HG03460 (cell line): ENCODE measurements at regions not wholly inside any gene's neighbourhood (a gene's known extent, or its start where the extent isn't known, plus 50 kb on each side); places are given as distances from the start of the nearest gene placed in this dataset.
"Not testable (repeated sequence)": the region's sequence is repeated elsewhere in the genome, so short reads cannot be mapped to it uniquely, and the experiment has no call there.

Experiments used
- ATAC-seq: cut with Tn5 transposase; IDR thresholded peaks from one replicate; pipeline ENCODE4 v1.9.1; 2021; ENCODE audit not compliant: unreplicated experiment

GRCh38 chr2:209261366-209262053 is 162.3 kb upstream of the MAP2 start:
- not testable (repeated sequence) for ATAC-seq

- ATAC-seq, result no peak
Measured at GRCh38 chr2:209269024-209269423, 154.8 kb upstream of the MAP2 start.

DNA sequence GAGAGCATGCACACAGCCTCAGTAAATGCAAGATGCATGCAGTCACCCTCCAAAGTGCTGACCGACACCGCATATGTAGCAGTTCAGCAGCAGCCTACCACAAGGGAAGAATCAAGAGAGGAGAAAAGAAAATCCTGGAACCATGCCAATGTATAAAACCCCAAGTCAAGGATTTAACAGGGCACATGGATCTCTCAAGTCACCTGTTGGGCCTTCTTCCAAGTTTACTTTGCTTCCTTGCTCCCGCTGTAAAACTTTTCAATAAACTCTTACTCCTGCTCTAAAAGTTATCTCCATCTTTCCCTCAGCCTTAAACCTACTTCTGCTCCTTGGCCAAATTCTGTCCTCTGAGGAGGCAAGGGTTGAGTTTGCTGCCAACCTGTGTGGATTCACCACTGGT is 147.8 kb upstream of the MAP2 start:
- ATAC-seq, result no peak

DNA sequence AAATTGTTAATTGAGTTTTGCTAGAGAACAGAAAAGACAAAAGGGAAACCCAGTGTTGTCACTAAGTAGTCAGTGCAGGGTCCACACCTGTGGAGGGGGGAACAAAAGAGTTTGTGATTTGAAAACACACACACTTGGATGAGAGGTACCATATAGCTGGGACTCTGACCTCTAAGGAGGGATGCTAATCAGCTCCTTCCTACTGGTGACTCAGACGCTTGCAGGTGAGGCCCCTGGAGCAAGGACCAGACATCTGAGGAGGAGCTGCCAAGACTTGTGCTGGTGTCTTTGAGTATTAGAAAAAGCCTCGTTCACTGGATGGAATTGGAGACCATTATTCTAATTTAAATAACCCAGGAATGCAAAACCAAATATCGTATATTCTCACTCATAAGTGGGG is 146.4 kb upstream of the MAP2 start:
- no peak for ATAC-seq

DNA sequence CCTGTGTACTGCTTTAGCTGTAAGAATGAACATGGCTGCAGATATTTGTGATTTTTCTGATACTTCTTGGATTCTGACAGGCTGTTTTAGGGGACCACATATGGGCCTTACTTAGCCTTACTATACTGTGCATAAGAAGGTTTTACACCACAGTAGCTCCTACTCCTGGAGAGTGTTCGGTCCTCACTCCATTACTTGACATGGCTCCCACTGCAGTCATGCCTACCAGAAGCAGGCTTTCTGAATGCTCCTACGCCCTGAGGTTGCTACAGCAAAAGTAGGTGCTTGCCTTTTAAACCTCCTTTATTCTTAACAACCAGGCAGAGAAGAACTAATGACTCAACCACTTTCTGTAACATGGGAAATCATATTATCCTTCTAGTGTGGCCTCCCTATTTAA is 125.2 kb upstream of the MAP2 start:
- ATAC-seq, result no peak

DNA sequence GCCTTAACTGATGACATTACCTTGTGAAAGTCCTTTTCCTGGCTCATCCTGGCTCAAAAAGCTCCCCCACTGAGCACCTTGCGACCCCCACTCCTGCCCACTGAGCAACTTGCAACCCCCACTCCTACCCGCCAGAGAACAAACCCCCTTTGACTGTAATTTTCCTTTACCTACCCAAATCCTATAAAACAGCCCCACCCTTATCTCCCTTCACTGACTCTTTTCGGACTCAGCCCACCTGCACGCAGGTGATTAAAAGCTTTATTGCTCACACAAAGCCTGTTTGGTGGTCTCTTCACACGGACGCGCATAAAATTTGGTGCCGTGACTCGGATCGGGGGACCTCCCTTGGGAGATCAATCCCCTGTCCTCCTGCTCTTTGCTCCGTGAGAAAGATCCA is 124.4 kb upstream of the MAP2 start:
- ATAC-seq, result not testable (repeated sequence)

- not testable (repeated sequence) for ATAC-seq
Measured at GRCh38 chr2:209300766-209301165, 123.1 kb upstream of the MAP2 start.

DNA sequence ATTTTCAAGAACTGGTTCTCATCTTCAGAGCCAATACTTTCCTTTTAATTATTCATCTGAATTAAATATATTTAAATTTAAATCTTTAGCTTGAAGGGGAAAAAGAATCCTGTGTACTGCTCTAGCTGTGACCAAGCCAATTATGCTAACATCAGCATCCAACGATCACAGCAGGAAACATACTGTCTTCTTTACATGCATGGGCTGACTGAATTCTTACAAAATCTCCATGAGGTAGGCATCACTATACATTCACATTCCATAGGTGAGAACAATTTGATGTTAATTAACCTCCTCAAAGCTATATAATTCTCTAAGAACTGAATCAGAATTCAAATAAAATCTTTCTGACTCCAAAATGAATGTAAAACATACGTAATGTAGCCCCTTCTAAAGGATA is 118.8 kb upstream of the MAP2 start:
- no peak for ATAC-seq

DNA sequence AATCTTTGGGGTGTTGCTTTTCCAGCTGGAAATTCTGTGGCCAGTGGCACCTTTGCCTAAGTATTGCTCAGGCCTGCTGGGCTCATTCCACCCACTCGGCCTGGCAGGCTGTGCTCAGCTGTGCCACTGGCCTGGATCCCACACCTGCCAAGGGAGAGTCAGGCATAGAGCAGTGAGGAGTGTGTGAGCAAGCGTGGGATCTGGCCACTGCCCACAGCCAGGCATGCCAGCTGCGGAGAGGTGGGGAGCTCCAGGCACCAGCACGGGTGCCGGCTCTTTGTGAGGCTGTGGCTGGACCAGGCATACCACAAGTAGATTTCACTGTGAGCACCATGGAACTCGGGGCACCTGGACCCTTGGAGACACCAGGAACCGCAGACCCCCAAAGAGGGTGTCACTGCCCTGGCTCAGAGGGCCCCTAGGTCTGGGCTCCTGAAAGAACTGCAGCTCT is 118.1 kb upstream of the MAP2 start:
- ATAC-seq, result no peak

GRCh38 chr2:209307161-209308001 is 116.5 kb upstream of the MAP2 start:
- ATAC-seq, result no peak

DNA sequence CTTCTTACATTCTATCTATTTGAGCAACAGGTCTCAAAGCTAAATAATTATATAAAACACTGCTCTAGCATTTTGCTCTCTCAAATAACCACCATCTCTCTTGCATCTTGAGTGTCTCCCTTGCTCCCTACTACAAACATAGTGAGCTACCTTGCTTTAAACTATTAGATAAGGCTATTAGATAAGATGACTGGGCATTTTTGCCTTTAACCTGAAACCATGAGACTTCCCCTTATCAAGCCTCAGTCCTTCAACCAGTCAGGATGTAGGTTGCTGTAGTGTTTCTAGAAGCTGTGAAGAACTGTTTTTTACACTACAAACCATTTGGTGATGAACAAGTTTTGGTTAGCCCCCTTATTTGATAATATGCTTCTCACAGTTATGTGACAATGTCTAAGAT is 115.4 kb upstream of the MAP2 start:
- ATAC-seq, result no peak

- no peak for ATAC-seq
Measured at GRCh38 chr2:209311948-209312347, 111.9 kb upstream of the MAP2 start.

DNA sequence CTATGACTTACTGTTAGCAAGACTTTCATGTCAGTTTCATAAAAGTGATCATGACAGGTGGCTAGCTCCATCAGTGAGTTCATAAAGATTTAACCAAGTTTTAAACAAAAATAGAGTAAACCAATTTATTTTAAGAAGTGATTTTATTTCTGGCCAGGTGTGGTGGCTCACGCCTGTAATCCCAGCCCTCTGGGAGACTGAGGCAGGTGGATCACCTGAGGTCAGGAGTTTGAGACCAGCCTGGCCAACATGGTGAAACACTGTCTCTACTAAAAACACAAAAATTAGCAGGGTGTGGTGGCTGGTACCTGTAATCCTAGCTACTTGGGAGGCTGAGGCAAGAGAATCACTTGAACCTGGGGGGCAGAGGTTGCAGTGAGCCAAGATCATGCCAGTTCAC is 111.4 kb upstream of the MAP2 start:
- ATAC-seq, result not testable (repeated sequence)

- no peak for ATAC-seq
Measured at GRCh38 chr2:209314653-209315052, 109.2 kb upstream of the MAP2 start.

GRCh38 chr2:209316141-209316540 is 107.7 kb upstream of the MAP2 start:
- ATAC-seq, result no peak

- no peak for ATAC-seq
Measured at GRCh38 chr2:209321076-209321475, 102.8 kb upstream of the MAP2 start.

GRCh38 chr2:209321581-209321980 is 102.3 kb upstream of the MAP2 start:
- ATAC-seq, result no peak

- ATAC-seq, result no peak
Measured at GRCh38 chr2:209322041-209322440, 101.8 kb upstream of the MAP2 start.

- no peak for ATAC-seq
Measured at GRCh38 chr2:209322905-209323512, 100.8 kb upstream of the MAP2 start.

DNA sequence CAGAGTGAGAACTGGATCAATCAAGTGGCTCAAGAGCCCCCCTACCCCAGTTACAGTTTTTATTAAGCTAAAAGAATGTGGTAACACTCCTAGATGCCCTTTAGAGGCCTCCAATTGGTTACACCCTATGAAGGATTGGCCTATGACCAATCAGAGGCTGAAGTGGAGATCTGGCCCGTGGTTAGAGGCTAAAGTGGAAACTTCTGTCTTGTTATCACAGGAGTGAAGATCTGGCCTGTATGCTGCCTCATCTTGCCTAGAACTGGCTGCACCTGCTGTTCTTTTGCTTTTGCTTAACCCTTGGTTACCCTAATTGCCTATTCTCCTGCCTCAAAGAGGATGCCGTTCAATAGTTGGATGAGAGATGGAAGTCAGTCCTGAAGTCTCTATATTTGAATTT is 100.1 kb upstream of the MAP2 start:
- ATAC-seq, result no peak

- ATAC-seq, result no peak
Measured at GRCh38 chr2:209324281-209324680, 99.6 kb upstream of the MAP2 start.

DNA sequence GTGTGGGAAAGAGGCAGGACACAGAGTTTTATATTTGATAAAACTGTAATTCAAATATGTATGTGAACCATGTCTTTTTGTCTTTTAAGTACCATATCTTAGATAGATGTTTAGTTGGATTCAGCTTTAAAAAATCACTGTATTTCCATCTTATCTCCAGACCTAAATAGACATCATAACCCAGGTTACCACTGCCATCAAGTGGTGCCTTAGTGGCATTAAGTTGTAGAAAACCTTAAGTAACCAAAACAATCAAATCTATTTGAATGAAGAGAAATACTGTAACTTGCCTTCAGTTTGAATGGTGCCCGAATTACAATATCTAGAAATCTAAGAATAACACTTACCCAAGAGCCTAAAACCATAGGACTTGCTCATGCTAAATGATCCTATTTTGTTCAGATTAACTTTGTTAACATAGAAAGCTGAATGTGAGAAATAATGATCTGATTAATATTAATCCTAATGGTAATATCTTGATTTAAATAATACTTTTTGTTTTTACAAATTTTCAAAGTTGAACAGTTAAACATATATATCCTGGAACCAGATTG is 92.5 kb upstream of the MAP2 start:
- no peak for ATAC-seq
